HG03025 (cell line): ENCODE measurements at regions not wholly inside any gene's neighbourhood (a gene's known extent, or its start where the extent isn't known, plus 50 kb on each side); places are given as distances from the start of the nearest gene placed in this dataset.

ENCODE experiments used
- ATAC-seq: cut with Tn5 transposase; IDR thresholded peaks from one replicate; pipeline ENCODE4 v1.9.1; 2021; ENCODE audit warnings: mild to moderate bottlenecking, moderate library complexity; ENCODE audit not compliant: unreplicated experiment, low FRiP score

DNA sequence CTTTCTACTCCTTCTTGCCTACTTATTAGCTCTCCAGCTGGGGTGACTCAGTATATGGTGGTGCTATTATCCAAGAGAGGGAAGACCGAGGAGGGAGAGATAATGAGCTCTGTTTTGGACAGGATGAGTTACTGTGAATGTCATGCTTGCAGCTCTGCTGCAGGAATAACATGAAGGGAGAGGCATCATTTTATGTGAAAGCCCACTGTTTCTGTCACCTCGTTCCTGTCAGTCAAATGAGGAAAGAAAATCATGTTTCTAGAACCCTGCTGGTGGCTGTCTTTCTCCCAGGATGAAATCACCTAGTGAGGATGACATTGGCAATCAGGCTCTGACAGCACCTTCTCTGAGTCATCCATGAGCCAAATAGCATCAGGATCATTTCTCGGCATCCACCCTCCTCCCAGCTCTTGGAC lies 1291.6 kb upstream of the AUTS2 start:
- ATAC-seq, result no peak

DNA sequence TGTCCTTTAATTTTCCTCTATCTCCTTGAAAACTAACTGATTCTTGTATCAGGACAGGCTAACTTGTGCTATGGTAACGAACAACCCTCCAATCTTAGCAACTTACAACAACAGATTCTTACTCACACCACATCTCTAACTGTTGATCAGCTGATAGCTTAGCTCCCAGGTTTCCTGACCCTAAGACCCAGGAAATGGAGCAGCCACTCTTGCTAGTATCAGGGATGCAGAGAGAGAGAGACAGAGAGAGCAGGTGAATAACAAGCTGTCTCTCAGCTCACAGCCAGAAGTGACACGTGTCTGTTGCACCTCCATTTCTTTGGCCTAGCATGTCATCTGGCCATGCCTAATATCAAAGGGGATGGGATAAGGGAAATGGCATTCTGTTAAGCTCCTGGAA lies 1289.0 kb upstream of the AUTS2 start:
- ATAC-seq, result no peak

DNA sequence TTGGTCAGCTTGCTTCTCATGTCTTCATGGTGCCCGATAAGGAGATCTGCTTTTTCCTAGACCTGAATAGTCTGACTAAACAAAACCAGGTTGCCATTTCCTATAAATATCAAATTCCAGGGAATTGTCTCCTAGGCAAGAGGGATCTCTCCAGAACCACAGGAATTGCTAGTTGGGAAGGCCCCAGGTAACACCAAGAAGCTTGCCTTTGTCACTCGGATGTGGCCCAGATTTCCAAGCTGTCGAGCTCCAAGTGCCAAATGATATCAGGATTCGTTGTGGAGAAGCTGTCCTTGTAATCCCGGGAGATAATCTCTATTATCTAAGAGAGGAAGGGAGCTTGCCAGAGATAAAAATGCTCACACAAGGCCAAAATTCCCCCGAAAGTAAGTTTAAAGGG lies 1288.5 kb upstream of the AUTS2 start:
- no peak for ATAC-seq

DNA sequence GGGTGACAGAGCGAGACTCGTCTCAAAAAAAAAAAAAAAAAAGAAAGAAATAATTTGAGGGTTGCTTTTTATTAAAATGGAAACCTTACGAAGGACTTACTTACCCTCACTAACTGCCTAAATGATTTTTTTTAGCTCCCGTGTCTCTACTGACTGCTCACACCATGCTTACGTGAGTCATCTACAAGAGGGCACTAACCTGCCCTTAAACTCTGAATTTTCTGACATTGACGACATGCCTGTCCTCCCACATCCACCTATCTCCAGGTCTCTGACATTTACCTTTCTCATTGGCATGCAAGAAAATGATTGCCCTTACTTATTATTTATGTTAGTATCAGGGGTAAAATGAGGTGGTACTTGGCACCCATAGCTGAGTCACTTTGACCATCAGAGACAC lies 1286.3 kb upstream of the AUTS2 start:
- no peak for ATAC-seq

DNA sequence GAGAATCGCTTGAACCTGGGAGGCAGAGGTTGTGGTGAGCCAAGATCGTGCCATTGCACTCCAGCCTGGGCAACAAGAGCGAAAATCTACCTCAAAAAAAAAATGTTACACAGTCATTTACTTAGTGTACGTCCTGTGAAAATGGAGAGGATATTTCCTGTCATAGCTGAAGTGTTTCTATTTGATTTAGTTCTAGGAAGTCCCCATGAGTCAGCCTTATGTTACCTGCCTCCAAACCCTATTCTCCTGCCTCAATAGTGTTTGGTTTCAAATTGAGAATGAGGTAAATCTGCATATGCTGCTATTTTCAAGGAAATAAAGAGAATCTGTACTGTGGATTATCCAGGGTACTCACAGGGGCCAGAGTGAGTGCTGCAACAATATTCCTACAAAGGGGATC lies 1284.5 kb upstream of the AUTS2 start:
- ATAC-seq, result no peak

DNA sequence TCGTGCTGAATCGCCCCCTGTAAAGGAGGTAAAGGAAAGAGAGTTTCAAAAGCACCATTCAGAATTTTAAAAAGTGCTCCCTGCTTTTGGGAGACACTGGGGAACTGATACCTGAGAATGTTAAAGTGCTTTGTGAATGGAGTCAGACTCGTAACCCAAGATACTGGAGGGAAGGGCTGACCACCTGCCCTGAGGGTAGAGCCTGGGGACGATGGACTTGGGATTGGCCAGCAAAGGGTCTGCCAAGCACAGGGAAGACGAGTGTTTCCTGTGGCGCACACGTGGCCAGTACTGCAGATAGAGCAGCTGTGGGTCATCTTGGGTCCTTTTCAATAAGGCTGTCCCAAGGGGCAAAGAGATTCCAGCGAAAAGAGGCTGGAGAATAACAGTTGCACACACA lies 1284.1 kb upstream of the AUTS2 start:
- no peak for ATAC-seq

DNA sequence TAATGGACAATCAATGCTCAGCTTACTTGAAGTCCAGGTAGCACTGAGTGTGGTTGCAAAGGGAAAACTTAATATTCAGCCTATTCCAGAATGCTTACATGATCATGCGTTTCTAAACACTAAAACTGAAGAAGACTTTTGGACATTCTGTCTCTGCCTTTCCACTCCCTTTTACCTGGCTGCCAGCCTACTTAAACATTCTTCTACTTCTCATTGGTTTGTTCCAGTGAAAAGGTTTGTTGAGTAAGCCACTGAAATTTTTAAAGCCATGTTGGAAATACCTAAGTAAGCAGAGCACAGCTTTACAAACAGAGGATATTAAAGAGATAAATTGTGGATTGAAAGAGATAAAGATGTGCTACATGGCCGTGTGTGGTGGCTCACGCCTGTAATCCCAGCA lies 1280.8 kb upstream of the AUTS2 start:
- ATAC-seq, result no peak

DNA sequence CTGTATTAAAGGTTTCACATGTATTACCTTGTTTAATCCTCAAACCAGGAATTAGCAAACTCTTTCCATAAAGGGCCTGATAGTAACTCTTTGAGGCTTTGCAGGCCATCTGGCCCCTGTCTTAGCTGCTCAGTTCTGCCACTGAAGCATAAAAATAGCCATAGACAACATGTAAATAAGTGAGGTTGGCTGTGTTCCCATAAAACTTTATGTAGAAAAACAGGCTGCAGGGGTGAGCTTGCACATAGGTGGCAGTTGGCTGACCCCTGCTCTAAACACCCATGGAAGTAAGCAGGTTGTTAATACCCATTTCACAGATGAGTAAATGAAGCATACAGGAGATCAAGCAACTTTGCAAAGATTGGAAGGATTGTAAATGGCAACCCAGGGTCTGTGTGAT lies 1279.2 kb upstream of the AUTS2 start:
- no peak for ATAC-seq

DNA sequence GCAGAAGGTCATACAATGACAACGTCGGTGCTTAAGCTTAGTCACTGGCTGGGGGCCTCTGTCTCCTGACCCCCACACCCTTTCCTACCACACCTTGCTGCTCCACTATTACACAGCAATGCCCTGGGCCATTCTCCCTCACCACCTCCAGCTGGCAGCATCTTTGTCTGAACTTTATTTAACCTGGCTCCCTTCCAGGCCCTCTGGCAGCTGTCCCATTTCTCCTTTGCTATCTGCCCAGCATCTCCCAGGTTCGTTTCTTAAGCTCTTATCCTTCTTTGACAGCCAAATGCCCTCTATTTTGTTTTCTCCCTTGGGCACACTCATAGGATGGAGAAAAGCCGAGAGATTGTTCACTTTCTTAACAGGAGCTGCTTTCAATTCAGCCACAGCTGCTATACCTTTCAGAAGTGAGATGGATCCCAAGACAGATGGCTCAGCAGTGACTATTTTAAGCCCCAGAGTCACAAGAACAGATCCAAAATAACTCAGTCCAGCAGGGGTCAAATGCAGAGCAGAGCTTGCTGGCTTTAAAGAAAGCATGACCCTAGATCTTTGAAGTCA lies 1277.1 kb upstream of the AUTS2 start:
- ATAC-seq, result no peak

DNA sequence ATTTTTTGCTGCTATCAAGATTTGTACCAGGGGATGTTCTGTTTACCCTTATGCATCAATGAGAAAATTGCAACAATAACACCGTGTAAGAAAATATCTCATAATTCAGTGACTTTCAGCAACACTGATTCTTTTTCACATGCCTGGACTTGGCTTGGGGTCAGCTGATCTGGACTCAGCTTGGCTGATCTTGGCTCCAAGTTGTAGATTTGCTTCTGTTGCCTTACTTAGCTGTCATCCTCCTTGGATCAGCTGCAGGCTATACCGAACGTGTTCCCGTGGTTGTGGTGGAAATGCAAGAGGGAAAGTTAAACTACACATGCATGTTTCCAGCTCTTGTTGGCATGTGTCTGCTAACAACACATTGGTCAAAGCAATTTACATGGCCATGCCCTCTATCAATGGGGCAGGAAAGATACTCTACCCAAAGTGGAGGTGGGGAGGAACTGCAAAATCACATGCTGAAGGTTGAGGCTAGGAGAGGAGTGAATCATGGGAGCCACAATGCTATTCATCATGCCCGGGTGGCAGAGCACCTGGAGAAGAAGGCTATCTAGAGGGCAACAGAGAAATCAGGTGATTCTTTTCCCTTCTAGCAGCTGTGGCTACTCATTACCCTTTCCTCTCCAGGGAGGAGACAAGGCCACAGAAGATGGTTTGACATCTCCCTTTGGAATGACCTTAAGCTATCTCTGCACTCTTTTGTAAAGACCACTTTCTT lies 1276.3 kb upstream of the AUTS2 start:
- no peak for ATAC-seq

DNA sequence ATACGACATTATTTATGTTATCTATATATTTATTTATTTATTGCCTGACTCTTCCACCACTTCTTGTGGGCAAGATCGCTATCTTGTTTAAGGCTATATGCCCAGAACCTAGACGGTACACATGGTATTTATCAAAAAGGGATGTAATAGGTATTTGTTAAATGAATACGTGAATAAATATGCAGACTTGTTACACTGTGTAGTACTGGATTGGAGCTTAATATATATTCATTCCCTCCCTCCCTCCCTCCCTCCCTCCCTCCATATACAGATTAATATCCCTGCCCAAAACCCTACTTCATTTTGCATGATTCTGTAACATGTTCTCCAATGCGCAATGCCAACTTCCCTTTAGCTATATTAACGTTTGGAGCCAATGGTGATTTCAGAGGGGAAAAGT lies 1273.7 kb upstream of the AUTS2 start:
- no peak for ATAC-seq

DNA sequence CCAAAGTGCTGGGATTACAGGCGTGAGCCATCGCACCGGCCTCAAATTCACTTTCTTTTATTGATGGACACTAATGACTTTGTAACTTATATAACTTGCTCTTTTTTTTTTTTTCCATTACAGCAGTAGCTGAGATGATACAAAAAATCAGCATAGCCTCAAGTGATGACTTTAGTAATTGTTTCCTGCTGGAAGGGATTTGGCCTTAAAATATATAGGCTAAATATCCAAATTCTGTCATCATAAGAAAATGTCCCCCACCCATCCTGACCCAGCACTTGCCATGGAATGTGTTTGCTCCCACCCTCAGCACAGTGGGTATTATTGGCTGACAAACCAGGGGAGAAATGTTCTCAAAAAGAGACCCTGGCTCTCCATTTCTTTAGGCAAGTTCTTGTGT lies 1264.1 kb upstream of the AUTS2 start:
- ATAC-seq, result no peak

DNA sequence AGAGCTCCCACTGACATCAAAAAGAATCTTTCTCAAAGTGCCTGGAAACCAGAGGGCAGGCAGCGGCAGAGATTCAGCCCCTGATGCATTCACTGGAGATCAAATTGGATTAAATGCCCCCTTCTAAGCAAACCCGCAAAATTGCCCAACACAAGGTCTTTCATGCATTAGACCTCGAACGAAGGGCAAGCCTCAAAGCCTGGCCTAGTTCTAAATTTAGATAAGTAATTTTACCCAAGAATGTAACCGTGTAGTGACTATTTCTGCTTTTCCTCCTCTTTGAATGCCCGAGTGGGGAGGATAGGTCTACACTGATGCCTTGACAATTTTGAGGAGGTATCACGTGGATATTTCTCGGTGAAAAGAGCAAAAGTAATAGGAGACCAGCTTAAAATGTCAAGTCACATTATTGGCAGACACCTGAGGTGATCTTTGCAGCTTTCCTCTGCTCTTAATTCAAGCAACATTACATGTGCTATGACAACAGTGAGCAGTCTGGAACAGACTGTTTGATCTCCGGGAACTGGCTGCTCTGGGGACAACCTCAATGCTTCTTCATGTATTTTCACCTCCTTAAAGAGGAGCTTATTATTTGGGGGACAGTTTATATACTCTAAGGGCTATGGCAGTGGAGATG lies 1263.5 kb upstream of the AUTS2 start:
- ATAC-seq, result no peak

DNA sequence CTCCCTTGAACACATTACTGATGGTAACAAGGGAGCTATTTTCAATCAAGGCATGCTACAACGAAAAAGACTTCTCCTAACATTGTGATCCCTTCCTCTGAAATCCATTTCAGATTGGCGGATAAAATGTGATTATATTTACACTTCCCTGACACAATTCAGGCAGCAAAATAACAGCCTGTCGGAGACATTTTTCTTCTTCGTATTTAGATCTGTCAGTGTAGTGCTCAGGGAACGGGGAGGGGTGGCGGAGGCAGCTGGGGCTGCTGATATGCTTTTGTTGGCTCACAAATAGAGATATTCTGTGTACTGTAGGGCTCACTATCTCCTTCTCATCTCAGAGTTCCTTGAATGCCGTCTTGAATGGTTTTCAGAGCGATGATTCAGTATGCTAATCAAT lies 1261.7 kb upstream of the AUTS2 start:
- ATAC-seq, result no peak

DNA sequence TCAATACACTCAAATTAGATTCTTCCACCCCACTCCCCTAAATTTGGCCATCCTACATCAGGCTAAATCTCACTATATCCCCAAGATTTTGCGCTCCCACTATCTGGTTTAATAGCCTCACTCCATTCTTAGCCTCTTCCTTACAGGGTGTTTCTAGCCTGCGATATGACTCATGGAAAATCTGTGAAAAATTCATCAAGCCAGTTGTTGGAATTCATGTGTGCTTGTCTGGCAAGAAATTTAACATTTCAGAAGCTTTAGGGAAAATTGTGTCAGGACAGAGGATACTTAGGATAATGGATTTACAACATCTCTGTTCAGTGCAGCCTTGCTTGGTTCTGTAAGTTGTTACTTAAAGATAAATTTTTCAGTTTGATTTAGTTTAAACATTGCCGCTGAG lies 1249.9 kb upstream of the AUTS2 start:
- no peak for ATAC-seq

DNA sequence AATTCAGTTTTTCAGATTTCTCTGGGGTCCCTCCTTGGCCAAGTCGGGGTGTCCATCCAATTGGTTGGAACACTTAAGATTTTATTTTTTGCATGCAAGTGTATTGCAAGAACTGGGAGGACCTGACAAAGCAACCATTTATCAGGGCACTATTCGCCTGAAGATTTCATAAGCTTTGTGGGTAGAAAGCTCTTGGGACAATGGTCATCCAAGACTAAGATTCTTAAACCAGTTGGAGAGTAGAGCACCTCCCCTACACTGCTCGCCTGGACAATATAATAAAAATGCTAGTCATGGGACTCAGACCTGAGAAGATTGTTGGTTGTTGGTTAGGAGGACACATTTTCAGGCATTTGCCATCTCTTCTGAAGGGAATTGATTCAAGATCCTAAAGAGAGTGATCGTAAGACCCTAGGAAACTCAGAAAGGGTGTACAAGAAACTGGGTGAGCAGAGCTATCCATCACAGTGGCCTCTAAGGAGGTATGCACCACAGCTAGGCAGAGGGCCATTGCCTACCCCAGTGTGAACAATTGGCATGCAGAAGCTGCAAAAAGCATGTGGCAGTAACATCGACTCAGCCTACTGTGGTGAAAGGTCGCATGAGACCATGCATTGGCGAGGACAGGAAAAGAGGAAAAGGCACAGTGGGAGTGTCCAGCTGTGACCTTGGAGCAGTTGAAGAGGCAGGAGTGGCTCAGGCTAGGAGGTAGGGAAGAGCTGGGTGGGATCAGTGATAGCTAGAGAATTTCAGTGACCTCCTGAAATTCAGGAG lies 1235.3 kb upstream of the AUTS2 start:
- ATAC-seq, result no peak

DNA sequence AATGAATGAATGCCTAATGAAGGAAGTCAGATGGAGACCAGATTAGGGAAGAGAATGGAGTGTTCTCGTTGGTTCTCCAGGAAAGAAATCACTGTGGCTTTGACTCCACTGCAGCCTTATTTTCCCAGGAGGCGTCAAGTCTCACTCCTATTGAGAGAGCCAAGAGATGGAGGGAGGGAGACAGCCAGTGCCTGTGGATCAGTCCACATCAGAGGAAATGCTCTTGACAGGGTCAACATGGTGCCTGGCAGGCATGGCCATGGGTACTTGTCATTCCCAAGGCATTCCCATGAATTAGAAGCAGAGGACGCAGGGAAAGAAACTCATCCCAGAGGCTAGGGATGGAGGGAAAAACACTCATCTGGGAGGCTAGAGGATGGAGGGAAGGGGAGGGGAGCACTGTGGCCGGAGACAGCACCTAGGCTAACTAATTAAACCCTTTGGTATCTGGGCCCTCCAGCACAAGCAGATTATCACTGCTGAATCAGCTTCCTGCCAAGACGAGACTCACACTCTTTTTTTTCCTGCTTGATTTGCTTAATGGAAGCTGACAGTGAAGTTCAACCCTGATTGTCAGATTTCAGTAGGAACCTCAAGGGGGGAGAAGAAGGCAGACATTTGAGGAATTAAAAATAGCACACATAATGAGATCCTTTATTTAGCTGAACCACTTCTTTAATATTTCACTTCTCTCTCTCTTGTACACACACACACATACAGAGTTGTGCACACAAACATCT lies 1233.2 kb upstream of the AUTS2 start:
- no peak for ATAC-seq

DNA sequence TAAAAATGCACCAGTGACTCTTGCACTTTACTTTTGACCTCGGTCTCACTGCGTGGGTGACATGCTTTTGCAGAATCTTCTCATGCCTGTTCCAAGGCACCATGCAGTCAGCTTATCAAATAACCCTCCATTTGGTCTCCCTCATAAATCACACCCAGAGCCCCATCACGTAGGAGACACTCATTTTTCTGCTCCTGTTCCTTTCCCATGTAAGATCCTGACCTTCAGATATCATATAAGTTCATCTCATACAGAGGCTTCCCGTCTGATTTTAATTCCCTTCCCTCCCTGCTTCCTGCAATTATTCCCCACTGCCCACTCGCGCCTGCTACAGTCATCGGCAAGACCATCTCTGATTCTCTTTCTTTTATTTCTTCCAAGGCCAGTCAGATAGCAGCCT lies 1226.3 kb upstream of the AUTS2 start:
- no peak for ATAC-seq

DNA sequence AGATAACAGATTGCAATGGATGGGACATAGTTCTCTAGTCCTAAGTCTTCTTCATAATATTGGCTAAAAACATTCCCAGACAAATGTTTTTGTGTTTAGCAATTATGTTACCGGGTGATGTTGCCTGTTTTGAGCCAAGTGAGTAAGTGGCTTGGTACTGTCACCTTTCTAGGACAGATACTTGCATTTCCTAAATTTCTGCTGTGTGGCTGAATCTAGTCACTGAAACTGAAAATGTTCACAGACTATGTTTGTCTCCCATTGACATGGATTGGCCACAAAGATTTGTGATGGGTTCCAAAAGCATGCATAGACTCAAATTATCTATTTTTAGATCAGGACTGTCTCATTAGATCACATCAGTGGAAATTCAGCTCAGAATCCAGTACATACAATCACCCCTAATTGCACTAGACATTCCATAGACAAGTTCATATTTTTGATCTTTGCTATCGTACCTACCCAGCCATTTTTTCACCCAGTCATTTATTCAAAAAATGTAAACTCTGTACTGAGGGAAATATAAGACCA lies 1222.1 kb upstream of the AUTS2 start:
- no peak for ATAC-seq

DNA sequence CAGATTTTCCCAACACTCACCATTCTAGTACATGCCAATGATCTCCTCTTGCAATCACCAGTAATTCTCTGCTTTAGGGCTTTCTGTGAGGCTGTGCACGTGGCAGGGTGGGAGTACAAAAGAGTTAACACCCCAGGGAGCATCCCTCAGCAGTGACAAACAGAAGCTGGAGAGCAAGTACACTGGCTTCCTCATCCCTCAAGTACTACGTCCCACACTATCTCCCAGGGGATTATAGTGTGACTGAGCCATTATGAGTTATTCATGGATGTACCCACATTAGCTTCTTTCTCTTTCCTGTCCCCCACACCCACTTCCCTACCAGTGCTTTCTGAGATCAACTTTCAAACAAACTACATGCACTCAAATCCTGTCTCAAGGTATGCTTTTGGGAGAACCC lies 1216.5 kb upstream of the AUTS2 start:
- ATAC-seq, result no peak

DNA sequence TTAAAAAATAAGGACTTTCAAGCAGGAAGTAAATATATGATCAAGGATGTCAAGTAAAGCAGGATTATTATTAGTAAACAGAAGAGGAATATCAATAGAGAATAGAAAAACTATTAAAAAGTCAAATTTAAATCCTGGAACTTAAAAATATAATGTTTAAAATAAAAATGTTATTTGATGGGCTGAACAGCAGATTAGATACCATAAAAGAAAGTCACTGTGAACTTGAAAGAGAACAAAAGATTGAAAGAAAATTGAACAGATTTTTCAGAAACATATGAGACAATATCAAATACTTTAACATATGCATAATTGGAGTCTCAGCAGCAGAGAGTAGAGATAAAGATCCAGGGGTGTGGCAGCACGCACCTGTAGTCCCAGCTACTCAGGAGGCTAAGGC lies 1213.7 kb upstream of the AUTS2 start:
- no peak for ATAC-seq
